ENCODE measurements at regions not wholly inside any gene's neighbourhood (a gene's known extent, or its start where the extent isn't known, plus 50 kb on each side); places are given as distances from the start of the nearest gene placed in this dataset.
A peak's percentile ranks its signal among the peaks of the same experiment; 100 is the strongest.

DNA sequence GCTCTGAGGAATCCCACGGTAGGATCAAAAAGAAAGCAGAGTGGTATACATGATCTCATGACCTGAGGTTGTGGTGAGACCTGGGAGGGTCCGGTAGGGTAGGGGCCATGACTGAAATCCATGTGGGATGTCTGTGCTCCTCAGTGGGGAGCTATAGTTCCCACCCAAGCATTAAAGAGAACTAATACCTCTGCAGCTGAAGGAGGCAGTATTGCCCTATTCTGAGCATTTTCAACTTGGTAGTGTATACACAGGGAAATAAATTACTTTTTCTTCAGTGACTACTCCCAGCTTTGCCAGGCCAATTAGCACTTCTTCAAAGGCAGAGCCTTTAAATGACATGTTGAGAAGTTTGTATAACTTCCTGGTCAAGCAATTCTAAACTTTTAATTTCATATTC lies 613.8 kb downstream of the KCNH5 start:
- no peak overlapping the region for H3K4me3 ChIP-seq (ENCODE audit: low read depth, low read length)
- DNase-seq (ENCODE audit: low read depth): no peak
- no peak for TF ChIP-seq CTCF (conservative IDR thresholded peaks at IDR 0.05; ENCODE audit: low read depth, low read length)

DNA sequence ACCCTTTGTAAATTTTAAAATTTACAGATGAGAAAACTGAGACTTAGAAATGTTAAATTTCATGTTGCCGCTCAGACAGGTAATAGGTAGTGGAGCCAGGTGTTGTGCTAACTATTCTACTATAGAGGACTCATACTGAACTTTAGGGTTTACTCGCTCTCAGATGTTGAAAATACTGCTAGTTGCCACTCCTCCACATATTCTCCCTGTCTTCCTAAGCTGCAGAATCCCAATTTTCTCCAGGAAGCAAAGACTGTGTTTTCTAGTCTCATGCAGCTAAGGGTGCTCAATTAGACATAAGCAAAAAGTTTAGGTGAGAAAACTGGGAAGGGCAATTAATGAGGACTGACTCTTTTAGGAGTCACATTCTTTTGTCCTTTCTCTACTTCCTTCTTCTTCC lies 612.3 kb downstream of the KCNH5 start:
- H3K4me3 ChIP-seq (ENCODE audit: low read depth, low read length): no peak overlapping the region
- TF ChIP-seq CTCF (conservative IDR thresholded peaks at IDR 0.05; ENCODE audit: low read depth, low read length): no peak
- DNase-seq (ENCODE audit: low read depth): no peak

GRCh38 chr14:62436261-62436660 lies 609.0 kb downstream of the KCNH5 start:
- TF ChIP-seq CTCF (conservative IDR thresholded peaks at IDR 0.05; ENCODE audit: low read depth, low read length): no peak
- no peak for DNase-seq (ENCODE audit: low read depth)

GRCh38 chr14:62439210-62439609 lies 606.0 kb downstream of the KCNH5 start:
- H3K4me3 ChIP-seq (ENCODE audit: low read depth, low read length): no peak overlapping the region
- no peak for DNase-seq (ENCODE audit: low read depth)
- TF ChIP-seq CTCF (conservative IDR thresholded peaks at IDR 0.05; ENCODE audit: low read depth, low read length): no peak

More at GRCh38 chr14:62436261-62436660, 609.0 kb downstream of the KCNH5 start:
- no peak overlapping the region for H3K4me3 ChIP-seq (ENCODE audit: low read depth, low read length)

- TF ChIP-seq CTCF (conservative IDR thresholded peaks at IDR 0.05; ENCODE audit: low read depth, low read length): no peak
Observed at GRCh38 chr14:62443796-62444195, 601.5 kb downstream of the KCNH5 start.

GRCh38 chr14:62445570-62445969 lies 599.7 kb downstream of the KCNH5 start:
- H3K4me3 ChIP-seq (ENCODE audit: low read depth, low read length): no peak overlapping the region
- no peak for DNase-seq (ENCODE audit: low read depth)

More at GRCh38 chr14:62443796-62444195, 601.5 kb downstream of the KCNH5 start:
- DNase-seq (ENCODE audit: low read depth): peak; percentile 55
- no peak overlapping the region for H3K4me3 ChIP-seq (ENCODE audit: low read depth, low read length)

More at GRCh38 chr14:62445570-62445969, 599.7 kb downstream of the KCNH5 start:
- no peak for TF ChIP-seq CTCF (conservative IDR thresholded peaks at IDR 0.05; ENCODE audit: low read depth, low read length)

Data from choroid plexus epithelial cell (primary cell).